ENCODE measurements at regions not wholly inside any gene's neighbourhood (a gene's known extent, or its start where the extent isn't known, plus 50 kb on each side); places are given as distances from the start of the nearest gene placed in this dataset.

GRCh38 chr14:81632157-81632556 lies 98.5 kb upstream of the SEL1L start:
- no peak for TF ChIP-seq POLR2AphosphoS5 (IDR thresholded peaks at IDR 0.05; ENCODE audit: low read depth, low read length)
- no peak for TF ChIP-seq POLR2A (IDR thresholded peaks at IDR 0.05; ENCODE audit: low read depth, low read length)
